Dermis microvascular lymphatic vessel endothelial cell (primary cell): ENCODE measurements at regions not wholly inside any gene's neighbourhood (a gene's known extent, or its start where the extent isn't known, plus 50 kb on each side); places are given as distances from the start of the nearest gene placed in this dataset.
"Not testable (repeated sequence)": the region's sequence is repeated elsewhere in the genome, so short reads cannot be mapped to it uniquely, and the experiment has no call there.

ENCODE experiments used
- DNase-seq, 2 donors: peaks; one replicate each; pipeline versions ENCODE4 v3.0.0 to v3.0.0-alpha.2; 2010; ENCODE audit warnings: low read depth in 2 of 2

GRCh38 chr5:124796495-124796894, 50.1 kb upstream of the ZNF608 start:
- DNase-seq, result no peak

- no peak for DNase-seq
Measured at GRCh38 chr5:124797665-124798087, 51.2 kb upstream of the ZNF608 start.

- no peak for DNase-seq
Measured at GRCh38 chr5:124798890-124799289, 52.5 kb upstream of the ZNF608 start.

GRCh38 chr5:124801551-124801950, 55.1 kb upstream of the ZNF608 start:
- DNase-seq, result no peak

GRCh38 chr5:124803617-124804323, 57.3 kb upstream of the ZNF608 start:
- no peak for DNase-seq

- no peak for DNase-seq
Measured at GRCh38 chr5:124806026-124806372, 59.6 kb upstream of the ZNF608 start.

GRCh38 chr5:124806373-124807077, 60.1 kb upstream of the ZNF608 start:
- DNase-seq, result peak; percentile 47 to 96

- no peak for DNase-seq
Measured at GRCh38 chr5:124808842-124809268, 62.4 kb upstream of the ZNF608 start.

- DNase-seq, result no peak
Measured at GRCh38 chr5:124810396-124811006, 64.1 kb upstream of the ZNF608 start.

- peak in 1 of 2 donors; percentile 82 for DNase-seq
Measured at GRCh38 chr5:124812771-124813358, 66.4 kb upstream of the ZNF608 start.

GRCh38 chr5:124816381-124816780, 69.9 kb upstream of the ZNF608 start:
- no peak for DNase-seq

- no peak for DNase-seq
Measured at GRCh38 chr5:124819201-124819600, 72.8 kb upstream of the ZNF608 start.

GRCh38 chr5:124822647-124823046, 76.2 kb upstream of the ZNF608 start:
- no peak for DNase-seq

GRCh38 chr5:124823380-124823779, 76.9 kb upstream of the ZNF608 start:
- DNase-seq, result no peak

- DNase-seq, result peak in 1 of 2 donors; percentile 77
Measured at GRCh38 chr5:124824637-124825158, 78.3 kb upstream of the ZNF608 start.

GRCh38 chr5:124825250-124825982, 79.0 kb upstream of the ZNF608 start:
- DNase-seq, result no peak

GRCh38 chr5:124825983-124826337, 79.5 kb upstream of the ZNF608 start:
- no peak for DNase-seq

GRCh38 chr5:124828731-124829234, 82.3 kb upstream of the ZNF608 start:
- DNase-seq, result no peak

GRCh38 chr5:124831687-124832240, 85.3 kb upstream of the ZNF608 start:
- DNase-seq, result no peak

- no peak for DNase-seq
Measured at GRCh38 chr5:124832510-124832909, 86.1 kb upstream of the ZNF608 start.

GRCh38 chr5:124836314-124836713, 89.9 kb upstream of the ZNF608 start:
- DNase-seq, result not testable (repeated sequence)
